ENCODE measurements at regions not wholly inside any gene's neighbourhood (a gene's known extent, or its start where the extent isn't known, plus 50 kb on each side); places are given as distances from the start of the nearest gene placed in this dataset.

- DNase-seq = no peak
Observed at GRCh38 chr20:61131944-61132343, 120.1 kb upstream of the CDH4 start.

- no peak for DNase-seq
Observed at GRCh38 chr20:61133611-61134010, 118.5 kb upstream of the CDH4 start.

- no peak for DNase-seq
Observed at GRCh38 chr20:61134296-61135030, 117.6 kb upstream of the CDH4 start.

- no peak for DNase-seq
Observed at GRCh38 chr20:61135266-61135665, 116.8 kb upstream of the CDH4 start.

- DNase-seq = no peak
Observed at GRCh38 chr20:61135968-61136367, 116.1 kb upstream of the CDH4 start.

- DNase-seq = no peak
Observed at GRCh38 chr20:61138566-61138965, 113.5 kb upstream of the CDH4 start.

GRCh38 chr20:61139031-61139430, 113.0 kb upstream of the CDH4 start:
- no peak for DNase-seq

GRCh38 chr20:61140576-61140975, 111.5 kb upstream of the CDH4 start:
- no peak for DNase-seq

- no peak for DNase-seq
Observed at GRCh38 chr20:61146023-61146422, 106.0 kb upstream of the CDH4 start.

- DNase-seq = no peak
Observed at GRCh38 chr20:61149636-61150035, 102.4 kb upstream of the CDH4 start.

- DNase-seq = no peak
Observed at GRCh38 chr20:61157301-61157700, 94.8 kb upstream of the CDH4 start.

GRCh38 chr20:61159957-61160686, 91.9 kb upstream of the CDH4 start:
- DNase-seq = no peak

GRCh38 chr20:61161726-61162390, 90.2 kb upstream of the CDH4 start:
- DNase-seq = peak in 19 of 56 donors; percentile 3 to 50 (median 21)

GRCh38 chr20:61162451-61162850, 89.6 kb upstream of the CDH4 start:
- DNase-seq = peak in 20 of 56 donors; percentile 6 to 67 (median 28)

- no peak for DNase-seq
Observed at GRCh38 chr20:61163031-61163430, 89.0 kb upstream of the CDH4 start.

GRCh38 chr20:61166324-61166723, 85.7 kb upstream of the CDH4 start:
- DNase-seq = no peak

- DNase-seq = no peak
Observed at GRCh38 chr20:61168605-61169004, 83.5 kb upstream of the CDH4 start.

- no peak for DNase-seq
Observed at GRCh38 chr20:61169874-61170273, 82.2 kb upstream of the CDH4 start.

- no peak for DNase-seq
Observed at GRCh38 chr20:61170496-61171320, 81.4 kb upstream of the CDH4 start.

- DNase-seq = no peak
Observed at GRCh38 chr20:61173267-61173666, 78.8 kb upstream of the CDH4 start.

GRCh38 chr20:61173961-61174725, 77.9 kb upstream of the CDH4 start:
- no peak for DNase-seq

Data from nucleus accumbens (tissue), 56 donors.